ENCODE measurements at regions not wholly inside any gene's neighbourhood (a gene's known extent, or its start where the extent isn't known, plus 50 kb on each side); places are given as distances from the start of the nearest gene placed in this dataset.

GRCh38 chr6:167487749-167488664 is 163.1 kb downstream of the TTLL2 start:
- H3K27me3 ChIP-seq (ENCODE audit: insufficient read depth, low read length) = no peaks in the 10 kb centered on the region
- no peak overlapping the region for H3K9ac ChIP-seq (ENCODE audit: low read length)
- no peaks in the 10 kb centered on the region for H3K4me1 ChIP-seq (ENCODE audit: insufficient read depth, low read length, severe bottlenecking)
- no peak for TF ChIP-seq EZH2 (IDR thresholded peaks at IDR 0.05; ENCODE audit: borderline replicate concordance, low read length)
- TF ChIP-seq CTCF (IDR thresholded peaks at IDR 0.05; ENCODE audit: low read length) = no peak
- H3F3A ChIP-seq (ENCODE audit: insufficient read depth, low read length) = no peaks in the 10 kb centered on the region
- H2AFZ ChIP-seq (ENCODE audit: low read length) = no peak overlapping the region
- H3K36me3 ChIP-seq (ENCODE audit: insufficient read depth, low read length) = no peaks in the 10 kb centered on the region
- H3K27ac ChIP-seq (ENCODE audit: low read depth, low read length, poor library complexity, severe bottlenecking) = no peak overlapping the region
- no peak overlapping the region for H3K4me2 ChIP-seq (ENCODE audit: low read length)
- H3K79me2 ChIP-seq (ENCODE audit: insufficient read depth, low read length) = no peaks in the 10 kb centered on the region
- no peaks in the 10 kb centered on the region for H3K9me3 ChIP-seq (ENCODE audit: low read length)
- no peaks in the 10 kb centered on the region for H4K20me1 ChIP-seq (ENCODE audit: insufficient read depth, low read length)
- no peak overlapping the region for H3K4me3 ChIP-seq (ENCODE audit: low read depth, low read length, poor library complexity, severe bottlenecking)
- no peaks in the 10 kb centered on the region for H3K9me2 ChIP-seq (ENCODE audit: low read depth, low read length)

- no peaks in the 10 kb centered on the region for H3F3A ChIP-seq (ENCODE audit: insufficient read depth, low read length)
- no peak overlapping the region for H3K4me2 ChIP-seq (ENCODE audit: low read length)
- H3K4me1 ChIP-seq (ENCODE audit: insufficient read depth, low read length, severe bottlenecking) = no peaks in the 10 kb centered on the region
- no peaks in the 10 kb centered on the region for H3K27me3 ChIP-seq (ENCODE audit: insufficient read depth, low read length)
- no peaks in the 10 kb centered on the region for H4K20me1 ChIP-seq (ENCODE audit: insufficient read depth, low read length)
- H3K9me3 ChIP-seq (ENCODE audit: low read length) = no peaks in the 10 kb centered on the region
- no peak overlapping the region for H3K9ac ChIP-seq (ENCODE audit: low read length)
- H3K9me2 ChIP-seq (ENCODE audit: low read depth, low read length) = no peaks in the 10 kb centered on the region
- no peak overlapping the region for H2AFZ ChIP-seq (ENCODE audit: low read length)
- no peaks in the 10 kb centered on the region for H3K36me3 ChIP-seq (ENCODE audit: insufficient read depth, low read length)
- H3K79me2 ChIP-seq (ENCODE audit: insufficient read depth, low read length) = no peaks in the 10 kb centered on the region
- TF ChIP-seq EZH2 (IDR thresholded peaks at IDR 0.05; ENCODE audit: borderline replicate concordance, low read length) (no peak), CTCF (IDR thresholded peaks at IDR 0.05; ENCODE audit: low read length) (no peak)
- H3K27ac ChIP-seq (ENCODE audit: low read depth, low read length, poor library complexity, severe bottlenecking) = no peak overlapping the region
- H3K4me3 ChIP-seq (ENCODE audit: low read depth, low read length, poor library complexity, severe bottlenecking) = no peak overlapping the region
Observed at GRCh38 chr6:167491438-167492099, 166.7 kb downstream of the TTLL2 start.

GRCh38 chr6:167492100-167492449 is 167.2 kb downstream of the TTLL2 start:
- H3K36me3 ChIP-seq (ENCODE audit: insufficient read depth, low read length) = no peaks in the 10 kb centered on the region
- no peak overlapping the region for H3K4me3 ChIP-seq (ENCODE audit: low read depth, low read length, poor library complexity, severe bottlenecking)
- H3K4me1 ChIP-seq (ENCODE audit: insufficient read depth, low read length, severe bottlenecking) = no peaks in the 10 kb centered on the region
- H3K27ac ChIP-seq (ENCODE audit: low read depth, low read length, poor library complexity, severe bottlenecking) = no peak overlapping the region
- H3K9ac ChIP-seq (ENCODE audit: low read length) = no peak overlapping the region
- no peak overlapping the region for H3K4me2 ChIP-seq (ENCODE audit: low read length)
- H4K20me1 ChIP-seq (ENCODE audit: insufficient read depth, low read length) = no peaks in the 10 kb centered on the region
- no peaks in the 10 kb centered on the region for H3K9me3 ChIP-seq (ENCODE audit: low read length)
- H3F3A ChIP-seq (ENCODE audit: insufficient read depth, low read length) = no peaks in the 10 kb centered on the region
- no peaks in the 10 kb centered on the region for H3K27me3 ChIP-seq (ENCODE audit: insufficient read depth, low read length)
- no peaks in the 10 kb centered on the region for H3K79me2 ChIP-seq (ENCODE audit: insufficient read depth, low read length)
- TF ChIP-seq EZH2 (IDR thresholded peaks at IDR 0.05; ENCODE audit: borderline replicate concordance, low read length) = no peak
- TF ChIP-seq CTCF (IDR thresholded peaks at IDR 0.05; ENCODE audit: low read length) = no peak
- H3K9me2 ChIP-seq (ENCODE audit: low read depth, low read length) = no peaks in the 10 kb centered on the region
- no peak overlapping the region for H2AFZ ChIP-seq (ENCODE audit: low read length)

Data from OCI-LY1 (cell line).